NCI-H460 (cell line): ENCODE measurements at regions not wholly inside any gene's neighbourhood (a gene's known extent, or its start where the extent isn't known, plus 50 kb on each side); places are given as distances from the start of the nearest gene placed in this dataset.
"Not testable (repeated sequence)": the region's sequence is repeated elsewhere in the genome, so short reads cannot be mapped to it uniquely, and the experiment has no call there.

Experiments
- DNase-seq: peaks from one replicate; pipeline ENCODE4 v3.0.0-alpha.2; 2016; ENCODE audit warnings: low read depth; ENCODE audit errors: extremely low read depth

DNA sequence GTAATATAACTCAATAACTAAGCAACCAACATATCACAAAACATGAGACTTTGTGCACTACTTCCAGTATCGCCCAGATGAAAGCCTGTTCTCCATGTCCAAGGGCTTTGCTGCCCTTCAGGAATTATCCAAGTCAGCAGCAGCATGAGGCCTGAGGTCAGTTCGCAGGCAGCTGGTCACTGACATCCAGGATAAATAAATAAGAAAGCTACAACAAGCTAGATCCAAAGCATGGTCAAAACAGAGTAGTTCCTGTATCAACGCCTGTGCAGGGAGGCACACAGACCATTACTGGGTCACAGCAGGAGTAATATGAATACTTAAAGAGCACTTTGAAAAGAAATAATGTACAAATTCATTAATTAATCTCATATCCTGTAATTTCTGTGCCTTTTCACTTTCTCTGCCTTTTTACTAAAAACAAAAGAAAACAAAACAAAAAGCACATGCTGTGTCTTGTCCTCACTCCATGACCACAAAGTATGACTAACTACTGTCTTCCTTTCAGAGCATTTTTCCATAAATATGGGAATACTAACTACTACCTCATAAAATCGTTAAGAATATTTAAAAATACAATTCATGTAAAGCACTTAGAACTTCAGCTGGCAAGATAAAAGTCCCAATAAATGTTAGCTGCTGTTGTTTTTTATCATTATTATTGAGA, 374.9 kb upstream of the IRAK1BP1 start:
- no peak for DNase-seq

DNA sequence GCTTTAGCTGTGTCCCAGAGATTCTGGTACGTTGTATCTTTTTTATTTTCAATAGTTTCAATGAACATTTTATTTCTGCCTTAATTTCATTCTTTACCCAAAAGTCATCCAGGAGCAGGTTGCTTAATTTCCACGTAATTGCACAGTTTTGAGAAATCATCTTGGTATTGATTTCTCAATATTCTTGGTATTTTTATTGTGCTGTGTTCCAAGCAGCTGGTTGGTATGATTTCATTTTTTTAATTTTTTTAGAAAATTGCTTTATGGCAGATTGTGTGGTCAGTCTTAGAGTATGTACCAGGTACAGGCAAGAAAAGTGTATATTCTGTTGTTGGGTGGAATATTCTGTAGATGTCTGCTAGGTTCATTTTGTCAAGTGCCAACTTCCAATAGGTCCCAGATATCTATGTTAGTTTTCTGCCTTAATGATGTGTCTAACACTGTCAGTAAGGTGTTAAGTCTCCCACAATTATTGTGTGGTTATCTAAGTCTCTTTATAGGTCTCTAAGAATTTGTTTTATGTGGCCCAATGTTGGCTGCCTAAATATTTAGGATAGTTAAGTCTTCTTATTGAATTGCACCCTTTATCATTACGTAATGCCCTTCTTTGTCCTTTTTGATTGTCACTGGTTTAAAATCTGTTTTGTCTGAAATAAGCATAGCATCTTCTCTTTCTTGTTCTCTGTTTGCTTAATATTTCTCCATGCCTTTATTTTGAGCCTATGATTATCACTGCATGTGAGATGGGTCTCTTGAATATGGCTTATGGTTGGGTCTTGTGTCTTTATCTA, 366.9 kb upstream of the IRAK1BP1 start:
- DNase-seq: no peak

- DNase-seq: no peak
Measured at GRCh38 chr6:78502386-78502887, 364.9 kb upstream of the IRAK1BP1 start.

DNA sequence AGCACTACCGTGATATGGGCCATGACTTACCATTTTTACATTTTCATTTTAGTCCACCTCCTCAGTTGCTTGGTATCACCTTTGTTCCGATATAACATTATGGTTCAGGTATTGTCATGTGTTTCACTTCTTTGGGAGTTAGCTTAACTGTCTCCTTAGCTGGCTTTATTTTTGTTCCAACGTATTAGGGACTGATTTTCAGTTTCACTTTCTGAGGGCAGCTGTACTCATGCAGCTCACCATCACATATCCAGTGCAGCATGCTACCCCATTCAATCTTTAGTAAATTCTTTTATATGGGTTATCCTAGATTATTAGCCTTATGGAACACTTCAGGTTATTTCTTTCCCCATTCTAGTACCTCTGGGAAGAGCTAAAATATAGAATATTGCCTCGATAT, 362.2 kb upstream of the IRAK1BP1 start:
- no peak for DNase-seq

GRCh38 chr6:78511009-78511408, 356.3 kb upstream of the IRAK1BP1 start:
- no peak for DNase-seq

DNA sequence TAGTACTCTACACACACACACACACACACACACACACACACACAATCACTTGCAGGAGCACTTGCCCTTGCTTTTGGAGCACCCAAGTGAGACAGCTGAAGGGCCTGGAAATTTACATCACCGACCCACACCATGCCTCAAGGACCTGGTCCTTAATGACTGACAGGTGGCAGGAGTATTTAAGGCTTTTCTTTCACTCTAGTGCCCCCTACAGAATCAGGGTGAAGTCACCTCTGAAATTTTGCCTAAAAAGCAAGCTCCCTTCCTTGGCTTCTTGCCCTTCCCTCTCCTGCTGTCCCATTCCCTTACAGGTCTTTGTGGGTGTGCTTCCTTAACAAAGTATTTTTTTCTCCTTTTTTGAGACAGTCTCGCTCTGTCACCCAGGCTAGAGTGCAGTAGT, 353.5 kb upstream of the IRAK1BP1 start:
- DNase-seq: no peak

- no peak for DNase-seq
Measured at GRCh38 chr6:78515271-78515670, 352.1 kb upstream of the IRAK1BP1 start.

- no peak for DNase-seq
Measured at GRCh38 chr6:78517399-78517798, 350.0 kb upstream of the IRAK1BP1 start.

GRCh38 chr6:78523622-78524021, 343.7 kb upstream of the IRAK1BP1 start:
- no peak for DNase-seq

GRCh38 chr6:78525976-78526375, 341.4 kb upstream of the IRAK1BP1 start:
- DNase-seq: no peak

- no peak for DNase-seq
Measured at GRCh38 chr6:78526432-78526831, 340.9 kb upstream of the IRAK1BP1 start.

DNA sequence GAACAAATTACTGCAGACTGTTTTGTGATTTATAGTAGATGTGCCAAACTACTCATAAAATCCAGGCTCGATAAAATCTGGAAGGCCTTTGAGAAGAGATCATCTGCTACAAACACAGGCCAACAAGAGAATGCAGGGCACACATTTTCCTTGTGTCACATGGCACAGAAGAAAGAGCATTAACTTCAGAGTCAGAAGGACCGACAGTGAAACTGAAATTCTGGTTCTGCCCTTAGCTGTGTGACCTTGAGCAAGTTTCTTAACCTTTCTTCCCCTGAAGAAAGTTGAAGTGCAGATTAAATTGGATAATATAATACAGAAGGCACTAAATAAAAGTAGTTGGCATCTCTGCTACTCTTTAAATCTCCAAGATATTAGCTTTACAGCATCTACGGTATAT, 338.4 kb upstream of the IRAK1BP1 start:
- DNase-seq: no peak

GRCh38 chr6:78530208-78530607, 337.1 kb upstream of the IRAK1BP1 start:
- no peak for DNase-seq

DNA sequence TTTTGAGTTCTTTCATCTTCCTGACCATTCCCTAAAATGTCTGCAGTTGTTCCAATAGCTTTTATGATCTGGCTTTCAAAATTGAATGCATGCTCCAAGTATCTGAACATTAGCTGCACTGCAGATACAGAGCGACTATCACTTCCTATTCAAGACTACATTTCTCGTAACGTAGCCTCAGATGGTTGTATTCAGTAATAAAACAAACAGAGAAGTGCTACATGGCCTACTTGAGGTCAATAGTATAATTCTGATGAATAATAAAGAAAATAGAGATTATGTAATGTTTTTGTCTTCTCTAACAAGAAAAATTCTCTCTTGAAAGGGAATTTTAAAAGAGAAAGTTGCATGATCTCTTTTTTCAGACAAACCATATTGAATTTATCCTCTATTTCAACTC, 333.9 kb upstream of the IRAK1BP1 start:
- DNase-seq: no peak

DNA sequence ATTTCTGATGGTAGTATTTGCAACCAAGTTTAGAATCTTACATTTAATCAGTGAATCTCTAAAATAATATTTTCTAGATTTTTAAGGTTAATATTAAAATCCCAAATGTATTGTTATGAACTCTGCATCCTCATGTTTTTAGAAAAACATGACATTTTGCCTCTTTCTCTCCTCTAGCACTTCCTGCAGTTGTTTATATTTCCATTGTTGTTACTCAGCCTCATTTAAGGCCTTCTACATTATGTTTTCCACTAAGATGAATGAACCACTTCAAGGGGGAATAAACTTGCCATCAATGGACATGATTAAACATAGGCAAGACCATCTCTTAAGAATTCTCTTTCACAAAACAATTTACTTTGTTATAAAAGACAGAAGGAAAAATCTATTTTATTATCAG, 333.5 kb upstream of the IRAK1BP1 start:
- no peak for DNase-seq

DNA sequence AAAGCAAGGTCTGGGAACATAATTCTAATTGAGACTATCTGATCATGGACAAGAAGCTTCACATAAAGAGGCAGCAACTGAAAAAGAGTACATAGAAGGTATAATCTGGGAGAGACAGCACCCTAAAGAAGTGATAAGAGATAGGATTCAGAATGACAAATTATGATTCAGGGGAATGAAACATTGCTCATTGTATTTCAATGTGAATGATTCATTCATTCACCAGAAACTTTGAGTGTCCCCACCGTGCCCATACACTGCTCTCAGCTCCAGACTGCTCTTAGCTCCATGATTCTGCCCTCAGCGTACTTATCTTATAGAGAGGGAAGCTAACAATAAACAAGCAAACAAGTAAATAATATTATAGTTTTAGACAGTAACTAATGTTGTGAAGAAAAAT, 329.3 kb upstream of the IRAK1BP1 start:
- DNase-seq: no peak

GRCh38 chr6:78547636-78548035, 319.7 kb upstream of the IRAK1BP1 start:
- not testable (repeated sequence) for DNase-seq

GRCh38 chr6:78551361-78551760, 316.0 kb upstream of the IRAK1BP1 start:
- DNase-seq: no peak

- DNase-seq: no peak
Measured at GRCh38 chr6:78552435-78552834, 314.9 kb upstream of the IRAK1BP1 start.

- DNase-seq: no peak
Measured at GRCh38 chr6:78554341-78554740, 313.0 kb upstream of the IRAK1BP1 start.

GRCh38 chr6:78559056-78559455, 308.3 kb upstream of the IRAK1BP1 start:
- DNase-seq: no peak

- DNase-seq: no peak
Measured at GRCh38 chr6:78561015-78561414, 306.3 kb upstream of the IRAK1BP1 start.
